Keratinocyte (primary cell): ENCODE measurements at regions not wholly inside any gene's neighbourhood (a gene's known extent, or its start where the extent isn't known, plus 50 kb on each side); places are given as distances from the start of the nearest gene placed in this dataset.

Source experiments
- CTCF ChIP-seq, 3 experiments: IDR thresholded peaks in 1 of 3; conservative IDR thresholded peaks in 1 of 3; optimal IDR thresholded peaks in 1 of 3; 2 replicates in 2 of 3; 3 replicates in 1 of 3; pipeline versions ENCODE3 to v1.5.1; 2011; ENCODE audit warnings: low read length in 3 of 3, mild to moderate bottlenecking in 3 of 3, moderate library complexity in 2 of 3, control low read depth in 1 of 3, inconsistent platforms in 1 of 3; ENCODE audit not compliant: insufficient read depth in 2 of 3; ENCODE audit errors: extremely low read depth in 1 of 3
- EZH2 ChIP-seq: IDR thresholded peaks from one replicate; pipeline ENCODE4 v1.6.1; 2012; ENCODE audit warnings: inconsistent platforms, mild to moderate bottlenecking, low read length, moderate library complexity

- TF ChIP-seq CTCF (optimal IDR thresholded peaks at IDR 0.05 in 1 of 3, IDR thresholded peaks at IDR 0.05 in 1 of 3, conservative IDR thresholded peaks at IDR 0.05 in 1 of 3; ENCODE audit: extremely low read depth in 1 of 3, insufficient read depth in 2 of 3, low read length in 3 of 3) (no peak), EZH2 (no peak)
These were observed 147.4 kb downstream of the IL15 start for GRCh38 chr4:141783770-141784169.
